ENCODE measurements at regions not wholly inside any gene's neighbourhood (a gene's known extent, or its start where the extent isn't known, plus 50 kb on each side); places are given as distances from the start of the nearest gene placed in this dataset.

GRCh38 chr9:81250606-81251005 is 438.7 kb downstream of the TLE1 start:
- Histone ChIP-seq H2BK12ac (ENCODE audit: low read depth, low read length) (no peak overlapping the region), H2BK120ac (replicated peaks; ENCODE audit: low read depth, low read length) (no peak overlapping the region), H2BK15ac (ENCODE audit: low read length) (no peak overlapping the region), H3K4me1 (replicated peaks in 1 of 4; ENCODE audit: control insufficient read depth in 3 of 4, insufficient read depth in 4 of 4, low read length in 3 of 4) (no peaks in the 10 kb centered on the region), H3K18ac (ENCODE audit: extremely low read depth, low read length) (no peak overlapping the region), H3K4me3 (ENCODE audit: extremely low read depth in 1 of 4, insufficient read depth in 2 of 4, low read depth in 3 of 4, low read length in 4 of 4) (no peak overlapping the region), H3K23ac (ENCODE audit: insufficient read length) (no peak overlapping the region), H3K27me3 (replicated peaks in 1 of 4; ENCODE audit: control insufficient read depth in 3 of 4, extremely low read depth in 1 of 4, insufficient read depth in 3 of 4, low read length in 3 of 4) (no peaks in the 10 kb centered on the region), H3K14ac (ENCODE audit: insufficient read length) (no peak overlapping the region), H3K23me2 (ENCODE audit: low read depth, low read length) (no peaks in the 10 kb centered on the region), H4K91ac (replicated peaks; ENCODE audit: insufficient read length, low read length) (no peak overlapping the region), H3K4ac (replicated peaks; ENCODE audit: insufficient read length, low read depth, low read length) (no peak overlapping the region), H3K27ac (ENCODE audit: low read depth, low read length) (no peak overlapping the region), H3K79me2 (ENCODE audit: control insufficient read depth in 1 of 2, insufficient read depth in 2 of 2, low read length in 2 of 2) (no peaks in the 10 kb centered on the region), H3K56ac (replicated peaks; ENCODE audit: insufficient read length, low read depth, low read length) (no peak overlapping the region), H2AK5ac (ENCODE audit: low read depth, low read length) (no peak overlapping the region), H3K4me2 (ENCODE audit: insufficient read depth in 1 of 2, low read depth in 2 of 2, low read length in 2 of 2) (no peak overlapping the region), H2BK20ac (ENCODE audit: low read length) (no peak overlapping the region), H4K5ac (ENCODE audit: insufficient read length, low read depth, low read length) (no peak overlapping the region), H3K79me1 (ENCODE audit: low read depth, low read length) (no peaks in the 10 kb centered on the region), H3K9me3 (ENCODE audit: insufficient read depth in 2 of 2, low read depth in 1 of 2, low read length in 1 of 2) (no peaks in the 10 kb centered on the region), H2BK5ac (ENCODE audit: low read depth, low read length) (no peak overlapping the region), H4K8ac (ENCODE audit: extremely low read depth, insufficient read depth, low read length) (no peak overlapping the region), H3K36me3 (ENCODE audit: control insufficient read depth in 2 of 4, insufficient read depth in 4 of 4, low read length in 3 of 4) (no peaks in the 10 kb centered on the region), H4K20me1 (replicated peaks in 1 of 2; ENCODE audit: control insufficient read depth in 1 of 2, insufficient read depth in 2 of 2, low read length in 2 of 2) (no peaks in the 10 kb centered on the region), H2AFZ (ENCODE audit: low read length) (no peak overlapping the region), H3K9ac (replicated peaks in 1 of 4; ENCODE audit: extremely low read depth in 1 of 4, low read depth in 3 of 4, low read length in 3 of 4) (no peak overlapping the region)
- 89% methylated on average over 1 of the region's 1 CpG; no CpG with 5 or more reads in 1 of the 2 experiments for WGBS, 2 experiments (ENCODE audit: extremely low coverage in 1 of 2, insufficient coverage in 1 of 2, insufficient read length in 1 of 2, insufficient replicate concordance in 2 of 2, low coverage in 1 of 2, low lambda C conversion rate in 2 of 2, missing lambda C conversion rate in 1 of 2)
- DNase-seq (ENCODE audit: low read depth in 1 of 2, low spot score in 2 of 2) = no peak
- CTCF ChIA-PET (ENCODE audit: partially characterized antibody) = no interaction called here
- TF ChIP-seq EZH2 (IDR thresholded peaks at IDR 0.05; ENCODE audit: low read depth, low read length, severe bottlenecking) (no peak), MAX (IDR thresholded peaks at IDR 0.05) (no peak), ATF3 (IDR thresholded peaks at IDR 0.05; ENCODE audit: insufficient read depth, low read depth, low read length) (no peak)
- FAIRE-seq = no peak
- POLR2A ChIA-PET (ENCODE audit: partially characterized antibody) = no interaction called here
